ENCODE measurements at regions not wholly inside any gene's neighbourhood (a gene's known extent, or its start where the extent isn't known, plus 50 kb on each side); places are given as distances from the start of the nearest gene placed in this dataset.

GRCh38 chr1:87894062-87894461 is 565.4 kb downstream of the LMO4 start:
- Mint-ChIP-seq H3K4me3 (no peak overlapping the region), H3K4me1 (ENCODE audit: low read depth) (no peaks in the 10 kb centered on the region), H3K36me3 (ENCODE audit: low read depth) (no peaks in the 10 kb centered on the region), H3K9me3 (no peaks in the 10 kb centered on the region), H3K27ac (no peak overlapping the region), H3K27me3 (peaks cover 1% of the 10 kb centered on the region)
- CTCF ChIA-PET: no interaction called here
- TF ChIP-seq, protein P1, sequence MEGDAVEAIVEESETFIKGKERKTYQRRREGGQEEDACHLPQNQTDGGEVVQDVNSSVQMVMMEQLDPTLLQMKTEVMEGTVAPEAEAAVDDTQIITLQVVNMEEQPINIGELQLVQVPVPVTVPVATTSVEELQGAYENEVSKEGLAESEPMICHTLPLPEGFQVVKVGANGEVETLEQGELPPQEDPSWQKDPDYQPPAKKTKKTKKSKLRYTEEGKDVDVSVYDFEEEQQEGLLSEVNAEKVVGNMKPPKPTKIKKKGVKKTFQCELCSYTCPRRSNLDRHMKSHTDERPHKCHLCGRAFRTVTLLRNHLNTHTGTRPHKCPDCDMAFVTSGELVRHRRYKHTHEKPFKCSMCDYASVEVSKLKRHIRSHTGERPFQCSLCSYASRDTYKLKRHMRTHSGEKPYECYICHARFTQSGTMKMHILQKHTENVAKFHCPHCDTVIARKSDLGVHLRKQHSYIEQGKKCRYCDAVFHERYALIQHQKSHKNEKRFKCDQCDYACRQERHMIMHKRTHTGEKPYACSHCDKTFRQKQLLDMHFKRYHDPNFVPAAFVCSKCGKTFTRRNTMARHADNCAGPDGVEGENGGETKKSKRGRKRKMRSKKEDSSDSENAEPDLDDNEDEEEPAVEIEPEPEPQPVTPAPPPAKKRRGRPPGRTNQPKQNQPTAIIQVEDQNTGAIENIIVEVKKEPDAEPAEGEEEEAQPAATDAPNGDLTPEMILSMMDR (IDR thresholded peaks at IDR 0.05): no peak
- POLR2A ChIA-PET: no interaction called here
- no peak for ATAC-seq
- intact Hi-C loops (cut with micrococcal nuclease): no loop called here
- DNase-seq: no peak

DNA sequence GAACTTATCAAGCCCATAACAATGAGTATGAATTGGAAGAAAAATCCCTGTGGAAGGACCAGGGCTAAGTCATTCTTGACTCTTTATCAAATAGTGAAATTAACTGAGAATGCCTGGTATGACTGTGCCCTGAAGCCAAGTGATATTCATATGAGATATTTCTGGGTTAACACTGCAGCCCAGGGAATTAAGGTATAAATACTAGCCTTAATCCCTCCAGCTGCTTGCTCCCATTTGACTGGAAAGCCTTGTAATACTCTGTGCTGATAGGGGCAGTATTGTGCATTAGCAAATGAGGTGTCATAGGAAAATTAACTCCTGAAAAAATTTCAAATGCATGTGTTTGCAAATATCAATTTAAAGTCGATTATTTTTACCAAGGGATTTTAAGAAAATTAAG is 568.8 kb downstream of the LMO4 start:
- ATAC-seq: no peak
- H3K4me3 Mint-ChIP-seq: no peak overlapping the region
- TF ChIP-seq, protein P1 (IDR thresholded peaks at IDR 0.05): no peak
- no peaks in the 10 kb centered on the region for H3K36me3 Mint-ChIP-seq (ENCODE audit: low read depth)
- intact Hi-C loops (cut with micrococcal nuclease): no loop called here
- peaks cover 6% of the 10 kb centered on the region for H3K27me3 Mint-ChIP-seq
- ChIA-PET POLR2A (no interaction called here), CTCF (no interaction called here)
- no peaks in the 10 kb centered on the region for H3K4me1 Mint-ChIP-seq (ENCODE audit: low read depth)
- no peak overlapping the region for H3K27ac Mint-ChIP-seq
- H3K9me3 Mint-ChIP-seq: no peaks in the 10 kb centered on the region
- no peak for DNase-seq

GRCh38 chr1:87898431-87898830 is 569.8 kb downstream of the LMO4 start:
- H3K36me3 Mint-ChIP-seq (ENCODE audit: low read depth): no peaks in the 10 kb centered on the region
- no peak overlapping the region for H3K27ac Mint-ChIP-seq
- no peaks in the 10 kb centered on the region for H3K9me3 Mint-ChIP-seq
- CTCF ChIA-PET: no interaction called here
- H3K4me1 Mint-ChIP-seq (ENCODE audit: low read depth): no peaks in the 10 kb centered on the region
- DNase-seq (no peak), ATAC-seq (no peak)
- H3K4me3 Mint-ChIP-seq: no peak overlapping the region
- intact Hi-C loops (cut with micrococcal nuclease): no loop called here
- TF ChIP-seq, protein P1 (IDR thresholded peaks at IDR 0.05): no peak
- peaks cover 6% of the 10 kb centered on the region for H3K27me3 Mint-ChIP-seq
- POLR2A ChIA-PET: no interaction called here

GRCh38 chr1:87899017-87899416 is 570.3 kb downstream of the LMO4 start:
- Mint-ChIP-seq H3K36me3 (ENCODE audit: low read depth) (no peaks in the 10 kb centered on the region), H3K4me3 (no peak overlapping the region), H3K27ac (no peak overlapping the region), H3K27me3 (peaks cover 6% of the 10 kb centered on the region), H3K4me1 (ENCODE audit: low read depth) (no peaks in the 10 kb centered on the region), H3K9me3 (no peaks in the 10 kb centered on the region)
- ATAC-seq (no peak), DNase-seq (no peak)
- POLR2A ChIA-PET: no interaction called here
- intact Hi-C loops (cut with micrococcal nuclease): no loop called here
- TF ChIP-seq, protein P1 (IDR thresholded peaks at IDR 0.05): no peak
- CTCF ChIA-PET: no interaction called here

DNA sequence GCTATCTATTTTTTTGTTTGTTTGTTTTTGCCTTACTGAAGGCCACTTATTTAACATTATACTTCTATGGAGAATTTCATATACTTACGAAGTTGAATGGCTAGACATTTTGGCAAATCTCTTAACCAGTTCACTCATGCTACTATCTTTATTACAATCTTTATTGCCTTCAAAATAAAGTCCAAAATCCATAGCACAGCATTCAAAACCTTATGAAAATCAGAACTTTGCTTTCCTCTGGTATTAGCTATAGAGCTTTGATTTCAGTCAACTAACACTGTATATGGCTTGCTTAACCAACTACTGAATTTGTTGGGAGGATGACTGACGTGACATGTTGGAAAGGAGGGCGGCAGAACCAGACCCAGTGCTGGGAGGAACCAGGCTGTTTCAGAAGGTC is 571.1 kb downstream of the LMO4 start:
- H3K9me3 Mint-ChIP-seq: no peaks in the 10 kb centered on the region
- H3K4me3 Mint-ChIP-seq: no peak overlapping the region
- no peaks in the 10 kb centered on the region for H3K36me3 Mint-ChIP-seq (ENCODE audit: low read depth)
- CTCF ChIA-PET: no interaction called here
- no peak overlapping the region for H3K27ac Mint-ChIP-seq
- POLR2A ChIA-PET: no interaction called here
- ATAC-seq: no peak
- intact Hi-C loops (cut with micrococcal nuclease): no loop called here
- DNase-seq: no peak
- TF ChIP-seq, protein P1 (IDR thresholded peaks at IDR 0.05): no peak
- H3K27me3 Mint-ChIP-seq: peaks cover 7% of the 10 kb centered on the region
- no peaks in the 10 kb centered on the region for H3K4me1 Mint-ChIP-seq (ENCODE audit: low read depth)

All from activated CD8-positive, alpha-beta T cell treated with anti-CD3 and anti-CD28 coated beads for 36 hours (primary cell).